Fibroblast of peridontal ligament (primary cell): ENCODE measurements at regions not wholly inside any gene's neighbourhood (a gene's known extent, or its start where the extent isn't known, plus 50 kb on each side); places are given as distances from the start of the nearest gene placed in this dataset.

Experiments used
- DNase-seq: peaks from one replicate; pipeline ENCODE4 v3.0.0-alpha.2; 2010; ENCODE audit errors: extremely low read depth

DNA sequence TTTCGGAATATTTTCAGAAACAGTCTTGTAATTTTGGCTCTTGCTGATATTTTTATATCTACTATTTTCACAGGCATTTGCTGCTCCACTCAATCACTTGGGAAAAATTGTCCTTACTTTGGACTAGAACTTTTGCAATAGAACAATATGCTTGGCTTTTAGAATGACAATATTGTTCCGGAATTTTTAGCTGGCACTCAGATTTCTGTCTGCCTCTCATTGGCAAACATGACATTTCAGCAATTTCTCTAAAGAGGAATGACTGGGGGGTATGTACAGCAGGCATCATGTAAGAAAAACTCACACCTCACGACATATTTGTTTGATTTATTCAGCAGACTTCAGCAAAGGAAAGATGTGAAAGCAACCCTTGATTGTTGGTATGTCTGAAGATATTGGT lies 243.6 kb upstream of the GPRIN3 start:
- DNase-seq = no peak

DNA sequence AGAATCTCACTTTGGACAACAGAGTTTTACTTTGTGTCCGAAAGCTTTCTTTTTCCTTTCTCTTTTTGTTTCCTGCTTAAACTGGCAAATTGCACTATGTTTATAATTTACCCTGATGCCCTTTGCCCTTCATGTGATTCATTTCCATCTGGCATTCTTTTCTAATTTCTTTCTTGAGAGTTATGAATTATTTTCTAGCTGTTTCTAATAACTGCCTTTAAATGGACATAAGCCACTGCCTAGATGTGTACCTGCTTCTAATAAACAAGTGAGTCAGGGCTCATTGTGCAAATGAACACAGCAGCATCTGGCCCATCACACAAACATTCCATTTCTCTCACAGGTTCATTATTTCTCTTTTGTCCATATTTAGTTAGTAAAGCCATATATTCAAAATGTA lies 242.3 kb upstream of the GPRIN3 start:
- DNase-seq = peak; percentile 25

DNA sequence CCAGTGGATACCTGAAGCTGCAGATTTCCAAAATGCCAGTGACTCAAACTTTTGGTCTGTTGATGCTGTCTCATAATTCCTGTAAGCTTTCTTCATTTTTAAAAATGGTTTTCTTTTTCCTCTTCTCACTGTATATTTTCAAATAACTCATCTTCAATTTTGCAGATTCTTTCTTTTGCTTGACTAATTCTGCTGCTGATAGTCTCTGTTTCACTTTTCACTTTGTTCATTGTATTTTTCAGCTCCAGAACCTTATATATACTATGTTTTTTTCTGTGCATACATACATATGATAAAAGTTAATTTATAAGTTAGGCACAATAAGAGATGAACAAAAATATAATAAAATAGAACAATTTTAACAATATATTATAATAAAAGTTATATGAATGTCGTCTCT lies 237.7 kb upstream of the GPRIN3 start:
- DNase-seq = no peak

DNA sequence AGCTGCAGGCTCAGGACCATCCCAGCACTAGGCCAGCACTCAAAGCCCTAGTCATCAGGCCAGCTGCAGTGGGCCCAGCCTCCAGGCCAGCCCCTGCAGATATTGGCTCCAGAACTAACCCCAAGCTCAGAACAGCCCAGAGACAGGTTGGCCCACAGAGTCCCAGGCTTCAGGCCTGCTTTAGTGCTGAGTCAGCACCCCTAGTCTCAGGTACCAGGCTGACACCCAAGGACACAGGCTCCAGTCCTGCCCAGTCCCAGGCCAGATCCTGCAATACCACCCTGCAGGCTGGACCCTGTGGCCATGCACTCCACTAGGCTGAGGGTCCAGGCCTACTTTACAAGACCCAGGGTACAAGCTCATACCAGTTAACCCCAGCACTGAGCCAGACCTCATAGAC lies 234.4 kb upstream of the GPRIN3 start:
- DNase-seq = no peak

DNA sequence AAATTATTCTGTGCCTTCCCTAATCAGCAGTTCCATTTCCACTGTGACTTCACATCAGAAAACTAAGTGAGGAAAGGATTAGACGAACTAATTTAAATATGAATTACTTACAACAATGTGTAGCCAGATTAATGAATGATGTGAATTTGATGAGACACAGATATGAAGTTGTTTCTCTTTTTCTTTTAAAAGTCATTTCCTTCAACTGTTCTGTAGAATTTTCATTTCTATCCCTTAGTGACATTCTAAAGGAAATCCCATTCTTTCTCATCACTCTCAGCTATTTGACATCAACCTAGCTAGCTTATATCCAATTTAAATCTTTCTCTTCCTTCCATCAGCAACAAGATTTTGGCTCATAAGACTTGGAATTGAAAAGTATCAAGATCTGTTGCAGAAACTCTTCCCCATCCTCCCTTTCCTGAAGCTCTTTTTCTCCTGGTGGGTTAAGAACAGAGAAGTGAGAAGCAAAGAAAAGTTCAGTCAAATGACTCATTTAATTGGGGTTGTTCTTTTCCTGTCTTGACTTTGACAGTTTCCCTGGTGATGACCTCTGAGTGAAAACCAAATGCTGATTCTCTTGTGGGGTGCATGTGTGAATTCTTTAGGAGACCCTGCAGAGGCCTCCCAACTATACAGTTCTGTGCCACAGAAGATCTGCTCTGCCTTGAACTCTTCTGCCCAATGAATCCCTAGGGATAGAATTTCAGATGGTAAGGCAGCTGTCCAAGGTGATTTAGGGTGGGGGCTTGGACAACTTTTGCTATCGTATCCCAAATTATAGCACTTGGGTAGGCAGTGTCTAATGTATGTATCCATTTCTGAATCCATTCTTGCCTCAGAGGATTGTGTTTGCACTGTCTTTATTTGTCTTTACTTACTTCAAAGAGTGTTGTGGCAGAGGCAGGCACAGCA lies 232.5 kb upstream of the GPRIN3 start:
- peak; percentile 8 for DNase-seq

DNA sequence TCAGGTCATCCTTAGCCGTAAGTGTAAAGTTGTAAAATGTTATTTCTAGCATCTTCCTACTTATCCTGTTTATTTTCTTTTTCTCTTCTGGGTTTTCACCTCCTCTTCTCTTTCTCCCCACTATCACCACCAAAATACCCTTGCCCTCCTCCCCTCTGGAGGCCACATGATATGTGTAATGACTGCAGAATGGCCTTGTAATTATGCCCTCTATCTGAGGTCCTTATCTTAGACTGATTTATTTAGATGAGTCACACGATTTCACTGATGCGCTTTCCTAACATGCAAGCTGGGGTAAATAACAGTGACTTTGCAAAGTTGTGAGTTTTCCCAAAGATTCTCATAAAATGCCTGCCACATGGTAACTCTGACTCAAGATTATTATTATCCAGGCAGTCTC lies 231.8 kb upstream of the GPRIN3 start:
- DNase-seq = peak; percentile 62

DNA sequence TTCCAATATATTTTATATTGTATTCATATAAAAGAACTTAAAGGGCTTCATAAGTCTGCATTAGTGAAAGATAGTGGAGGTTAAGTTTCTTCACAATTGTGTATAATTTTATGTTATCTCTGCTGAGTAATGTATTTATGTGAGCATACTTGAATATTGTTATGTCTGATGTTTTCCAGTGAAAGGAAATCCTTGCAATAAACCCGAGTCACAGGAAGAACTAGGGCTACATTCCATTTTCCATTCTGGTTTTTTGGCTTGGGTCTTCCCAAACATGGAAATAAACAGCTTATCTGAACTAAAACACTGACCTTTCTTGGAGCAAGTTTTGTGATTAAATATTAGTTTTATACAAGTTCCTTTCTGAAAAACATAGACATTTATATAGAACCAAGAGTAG lies 231.3 kb upstream of the GPRIN3 start:
- DNase-seq = no peak

DNA sequence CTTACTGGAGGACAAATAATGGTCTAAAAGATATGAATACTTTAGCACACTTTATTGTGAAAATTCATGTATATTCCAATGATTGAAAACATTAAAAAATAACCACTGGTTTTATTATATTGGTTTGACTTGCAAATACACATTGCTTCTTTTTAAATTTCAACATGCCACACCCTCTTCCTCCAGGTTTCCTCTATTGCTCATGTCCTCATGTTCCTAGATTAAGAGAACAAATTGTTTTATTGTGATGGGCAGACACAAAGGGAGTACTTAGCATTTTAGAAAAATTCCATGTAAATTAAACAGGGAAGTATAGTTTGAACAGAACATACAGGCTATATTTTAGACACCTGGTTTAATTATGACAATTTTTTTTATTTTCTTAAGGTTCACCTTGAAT lies 230.6 kb upstream of the GPRIN3 start:
- DNase-seq = no peak

DNA sequence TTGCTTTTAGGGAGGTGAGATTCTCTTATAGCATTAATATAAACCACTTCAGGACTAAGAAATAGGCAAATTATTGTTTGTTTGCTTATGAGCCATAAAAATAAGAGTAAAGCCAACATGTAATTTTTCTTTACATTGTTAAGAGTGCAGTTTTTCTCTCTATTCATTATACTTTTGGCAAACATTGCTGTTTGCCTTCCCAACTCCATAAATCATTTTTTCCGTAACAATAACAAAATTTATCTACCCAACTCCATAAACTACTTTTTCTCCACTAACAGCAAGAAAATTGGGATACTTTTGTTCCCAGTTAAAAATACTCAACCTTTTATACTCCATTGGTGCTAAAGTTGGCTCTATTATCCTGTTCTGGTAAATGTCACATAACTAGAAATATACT lies 229.7 kb upstream of the GPRIN3 start:
- DNase-seq = no peak

DNA sequence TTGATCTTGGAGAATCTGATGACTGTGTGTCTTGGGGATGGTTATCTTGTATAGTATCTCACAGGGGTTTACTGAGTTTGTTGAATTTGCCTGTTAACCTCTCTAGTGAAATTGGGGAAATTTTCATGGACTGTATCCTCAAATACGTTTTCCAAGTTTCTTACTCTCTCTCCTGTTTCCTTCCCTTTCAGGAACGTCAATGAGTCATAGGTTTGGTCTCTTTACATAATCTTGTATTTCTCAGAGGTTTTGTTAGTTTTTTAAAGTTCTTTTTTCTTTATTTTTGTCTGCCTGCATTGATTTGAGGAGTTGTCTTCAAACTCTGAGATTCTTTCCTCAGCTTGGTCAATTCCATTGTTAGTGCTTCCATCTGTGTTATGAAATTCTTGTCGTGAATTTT lies 227.7 kb upstream of the GPRIN3 start:
- no peak for DNase-seq

DNA sequence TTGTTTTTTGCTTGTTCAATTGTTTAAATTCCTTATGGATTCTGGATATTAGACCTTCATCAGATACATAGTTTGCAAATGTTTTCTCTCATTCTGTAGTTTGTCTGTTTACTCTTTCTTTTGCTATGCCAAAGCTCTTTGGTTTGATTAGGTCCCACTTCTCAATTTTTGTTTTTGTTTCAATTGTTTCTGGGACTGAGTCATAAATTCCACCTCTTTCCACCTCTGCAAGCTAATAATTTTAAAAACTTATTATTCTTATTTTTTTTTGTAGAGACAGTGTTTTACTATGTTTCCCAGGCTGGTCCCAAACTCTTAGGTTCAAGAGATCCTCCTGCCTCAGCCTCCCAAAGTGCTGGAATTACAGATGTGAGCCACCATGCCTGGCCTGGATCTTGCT lies 226.8 kb upstream of the GPRIN3 start:
- no peak for DNase-seq

DNA sequence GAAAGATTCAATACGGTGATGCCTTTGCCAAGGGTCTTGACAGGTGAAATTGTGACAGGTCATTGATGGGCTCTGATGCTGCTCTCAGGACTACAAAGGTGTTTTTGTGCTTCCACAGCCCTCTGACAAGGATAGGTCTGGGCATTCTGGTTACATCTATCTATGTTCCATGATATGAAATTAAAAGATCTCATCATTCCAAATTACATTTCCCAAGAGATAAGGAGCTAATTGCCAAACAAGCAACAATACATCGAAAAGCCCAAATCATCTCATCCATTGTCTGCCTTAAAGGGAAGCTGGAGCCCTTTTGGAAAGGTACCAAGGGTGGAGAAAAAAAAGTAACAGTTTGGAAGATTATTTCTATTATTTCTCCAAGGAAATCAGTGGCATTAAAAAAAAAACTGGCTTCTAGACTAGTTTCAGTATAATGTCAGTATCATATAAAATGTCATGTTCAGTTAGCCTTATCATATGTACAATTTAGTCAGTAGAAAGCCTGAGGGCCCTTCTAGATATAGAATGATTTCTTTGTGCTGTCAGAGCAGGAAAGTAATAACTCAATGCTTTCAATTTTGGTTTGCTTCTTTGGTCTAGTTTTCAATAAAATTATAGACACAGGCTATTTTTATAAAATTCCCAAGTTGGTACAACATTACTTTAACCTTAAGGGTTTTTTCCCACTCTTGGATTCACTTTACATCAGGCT lies 224.5 kb upstream of the GPRIN3 start:
- no peak for DNase-seq

DNA sequence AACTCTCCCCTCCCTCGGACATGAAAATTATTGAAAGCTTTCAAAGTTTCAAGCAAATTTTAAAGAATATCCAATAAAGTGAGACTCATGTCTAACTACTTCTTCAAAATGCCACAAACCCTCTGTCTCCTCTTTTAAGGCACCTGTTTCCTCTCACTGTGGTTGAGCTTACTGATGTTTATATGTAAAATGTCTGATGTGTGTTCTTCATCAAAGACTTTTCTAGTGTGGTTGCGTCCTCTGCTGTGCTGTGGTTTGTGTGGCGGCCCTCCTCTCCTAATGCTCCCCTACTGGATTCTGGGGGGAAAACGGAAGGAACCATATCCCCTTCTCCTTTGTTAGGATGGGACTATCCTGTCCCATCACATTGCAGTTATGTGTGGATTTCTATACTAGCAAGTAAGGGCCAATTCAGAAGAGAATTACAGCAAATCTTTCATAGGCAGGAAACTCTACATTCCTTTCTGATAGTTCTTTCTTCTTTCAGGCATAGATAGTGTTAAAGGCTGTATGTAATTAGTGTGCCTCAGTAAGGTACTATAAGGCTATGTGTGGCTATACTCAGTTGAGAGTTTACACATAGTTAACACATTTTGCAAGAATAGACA lies 221.0 kb upstream of the GPRIN3 start:
- DNase-seq = no peak

DNA sequence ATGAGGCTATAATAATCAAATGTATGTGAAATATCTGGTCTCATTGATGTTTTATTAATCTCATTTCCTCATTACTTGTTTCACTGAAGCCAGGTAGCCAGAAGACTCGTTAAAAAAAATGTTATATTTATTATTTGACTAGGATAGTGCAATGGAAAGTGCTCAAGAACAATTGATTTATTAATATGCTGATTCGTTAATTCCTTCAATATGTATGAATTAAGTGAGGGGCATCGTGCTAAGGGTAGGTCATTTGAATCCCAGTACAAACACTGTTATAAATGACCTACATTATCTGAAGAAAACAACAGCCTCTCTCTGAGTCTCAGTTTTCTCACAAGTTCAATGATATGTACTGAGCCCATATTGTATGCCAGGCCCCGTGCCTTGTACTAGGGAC lies 214.2 kb upstream of the GPRIN3 start:
- no peak for DNase-seq

DNA sequence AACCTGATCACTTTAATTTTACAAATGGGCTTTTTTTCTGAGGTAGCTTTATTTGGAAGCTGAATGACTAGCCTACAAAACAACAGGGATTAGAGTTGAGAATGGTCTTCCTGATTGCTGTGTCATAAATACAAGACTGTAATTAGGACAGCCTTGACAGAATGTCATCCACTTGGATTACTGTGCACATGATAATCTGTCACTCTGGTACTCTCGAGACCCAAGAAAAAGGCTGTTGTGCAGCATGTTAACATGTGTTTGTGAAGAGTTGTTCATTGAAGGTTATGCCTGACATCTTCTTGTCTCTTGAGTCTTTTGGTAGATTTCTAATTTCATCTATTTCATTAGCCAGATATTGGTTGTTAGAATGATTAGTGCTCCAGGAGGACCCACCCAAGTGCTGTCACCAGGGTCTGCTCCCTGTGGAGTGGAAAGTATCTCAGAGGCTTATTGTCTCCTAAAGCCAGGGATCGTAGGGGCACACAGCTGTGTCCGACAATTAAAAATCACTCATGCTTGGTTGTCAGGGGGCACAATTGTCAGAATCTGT lies 212.2 kb upstream of the GPRIN3 start:
- DNase-seq = no peak

DNA sequence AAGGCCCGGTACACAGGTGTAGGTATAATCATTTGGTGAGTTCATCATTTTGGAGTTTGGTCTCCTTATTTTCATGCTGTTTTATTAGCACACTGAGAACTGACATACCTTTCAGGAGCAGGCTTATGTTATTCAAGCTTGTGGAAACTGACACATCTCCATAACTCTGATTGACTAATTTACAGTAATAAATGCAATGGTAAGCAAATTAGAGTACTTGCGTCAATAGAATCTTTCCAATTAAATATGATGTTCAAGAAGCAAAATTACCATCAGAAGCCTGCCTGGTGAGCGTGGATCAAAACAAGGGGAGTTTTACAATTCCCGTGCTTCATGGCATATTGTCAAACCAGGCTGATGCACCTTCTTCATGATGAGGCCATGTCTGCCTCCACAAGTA lies 210.7 kb upstream of the GPRIN3 start:
- DNase-seq = no peak

DNA sequence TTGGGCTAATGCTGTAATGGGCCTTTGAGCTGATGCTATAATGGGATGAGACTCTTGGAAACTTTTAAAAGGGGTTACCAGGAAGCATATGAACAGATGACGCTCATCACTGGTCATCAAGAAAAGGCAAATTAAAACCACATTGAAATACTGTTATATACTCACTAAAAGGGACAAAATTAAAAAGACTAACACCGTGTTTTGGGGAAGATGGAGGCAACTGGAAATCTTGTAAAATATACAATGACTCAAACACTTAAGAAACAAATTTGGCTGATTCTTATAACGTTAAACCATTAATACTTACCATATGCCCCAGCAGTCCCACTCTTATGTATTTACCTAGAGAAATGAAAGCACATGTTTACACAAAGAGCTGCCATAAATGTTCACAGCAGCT lies 207.2 kb upstream of the GPRIN3 start:
- DNase-seq = peak; percentile 40

DNA sequence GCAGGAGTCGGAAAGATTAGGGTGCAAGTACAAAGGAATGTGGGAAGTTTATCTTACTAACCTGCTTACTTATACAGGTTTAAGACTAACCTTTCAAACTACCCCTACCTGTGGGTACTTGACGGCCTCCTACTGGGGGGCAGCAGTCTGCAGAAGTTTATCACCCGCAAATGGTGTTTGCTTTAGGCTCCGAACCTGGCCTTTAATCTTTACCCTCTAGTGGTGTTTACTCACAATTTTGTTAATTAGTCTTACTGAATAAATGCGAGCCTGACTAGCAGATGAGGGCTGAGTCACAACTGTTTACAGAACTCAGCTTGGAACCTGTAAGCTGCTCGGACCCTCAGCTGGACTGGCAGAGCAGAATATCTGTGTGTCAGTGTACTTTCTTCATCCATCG lies 204.2 kb upstream of the GPRIN3 start:
- DNase-seq = no peak

DNA sequence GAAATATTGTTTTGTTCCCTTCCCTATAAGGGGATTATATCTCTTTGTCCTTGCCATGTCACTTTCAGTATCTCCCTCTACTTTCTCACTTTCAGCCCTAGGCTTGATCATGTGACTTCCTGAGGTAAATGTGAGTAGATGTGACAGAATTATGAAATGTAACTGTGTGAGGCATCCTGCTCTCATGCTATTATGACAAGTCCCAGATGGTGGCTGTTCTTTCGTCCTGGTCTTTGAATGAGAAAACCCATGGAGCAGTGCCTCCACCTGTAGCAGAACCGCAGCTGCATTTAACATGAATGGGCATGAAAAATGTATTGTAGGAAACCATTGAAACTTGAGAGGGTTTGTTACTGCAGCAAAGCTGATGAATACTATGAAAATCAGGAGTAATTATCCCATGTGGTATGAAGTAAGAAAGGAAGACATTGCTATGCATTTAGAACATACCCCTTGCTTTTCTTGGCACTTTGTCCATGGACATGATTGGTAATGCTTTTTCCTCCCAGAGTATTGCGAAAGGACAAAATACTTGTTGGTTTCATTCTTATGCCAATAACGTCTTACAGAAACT lies 202.2 kb upstream of the GPRIN3 start:
- DNase-seq = peak; percentile 98

DNA sequence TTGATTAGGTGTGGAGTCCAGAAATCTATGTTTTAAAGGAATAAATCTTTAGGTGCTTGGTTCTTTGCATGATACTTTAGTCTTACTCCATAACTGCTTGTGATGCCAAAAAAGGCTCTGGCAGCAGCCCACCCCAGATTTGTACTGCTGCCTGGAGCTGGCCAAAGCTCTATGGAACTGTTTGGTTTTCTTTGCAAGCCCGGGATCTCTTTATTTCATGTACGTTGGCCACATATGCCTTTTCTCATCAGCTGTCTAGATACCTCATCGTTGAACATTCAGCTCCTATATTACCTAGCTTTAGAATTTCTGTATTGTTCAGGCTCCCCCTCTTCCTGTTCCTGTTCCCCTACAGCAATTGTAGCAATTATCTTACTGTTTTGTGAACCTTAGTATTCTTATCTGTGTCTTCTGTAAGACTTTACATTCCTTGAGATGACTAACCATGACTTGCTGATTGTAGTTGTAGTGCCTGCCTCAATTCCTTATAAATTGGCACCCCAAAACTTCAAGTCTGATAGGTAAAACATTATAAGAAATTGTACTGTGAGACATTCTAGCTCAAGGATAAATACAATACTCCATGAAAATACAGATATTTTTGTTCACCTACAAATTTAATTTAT lies 199.4 kb upstream of the GPRIN3 start:
- peak; percentile 38 for DNase-seq

DNA sequence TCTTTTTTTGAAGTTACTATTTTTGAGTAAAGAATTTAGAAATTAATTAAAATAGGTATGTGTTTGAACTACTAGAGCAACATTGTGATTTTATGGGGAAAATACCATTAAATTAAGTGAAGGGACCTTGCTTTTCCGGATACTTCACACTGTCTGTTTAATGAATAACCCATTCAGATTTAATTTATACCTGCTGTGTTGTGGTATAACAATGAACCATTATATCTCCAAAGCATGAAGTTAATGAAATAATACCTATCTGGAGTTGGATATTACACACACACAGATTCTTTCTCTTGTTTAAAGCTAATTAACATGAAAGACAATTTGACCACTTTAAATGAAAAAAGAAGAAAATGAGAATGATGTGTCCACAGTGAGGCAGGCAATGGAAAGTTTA lies 195.0 kb upstream of the GPRIN3 start:
- DNase-seq = no peak
